Esophagus muscularis mucosa (tissue), 4 donors: ENCODE measurements at regions not wholly inside any gene's neighbourhood (a gene's known extent, or its start where the extent isn't known, plus 50 kb on each side); places are given as distances from the start of the nearest gene placed in this dataset.
"Not testable (repeated sequence)": the region's sequence is repeated elsewhere in the genome, so short reads cannot be mapped to it uniquely, and the experiment has no call there.

ENCODE experiments used
- DNase-seq: peaks from one replicate; pipeline ENCODE4 v3.0.0-alpha.2; 2017; ENCODE audit errors: extremely low spot score
- H3K27ac ChIP-seq, 4 donors: fragments of 200-600 bp; sonication (generic); replicated peaks in 1 of 4; 1 replicate in 3 of 4; 2 replicates in 1 of 4; pipeline ENCODE4 v1.5.1; 2016 to 2019; ENCODE audit warnings: mild to moderate bottlenecking in 1 of 4
- H3K27me3 ChIP-seq, 4 donors: fragments of 200-600 bp; sonication (generic); one replicate each; pipeline versions ENCODE4 v1.5.1 to v1.6.0; 2016 to 2019
- H3K36me3 ChIP-seq, 4 donors: fragments of 200-600 bp; sonication (generic); one replicate each; pipeline ENCODE4 v1.5.1; 2016 to 2019
- H3K4me1 ChIP-seq, 4 donors: fragments of 200-600 bp; sonication (generic); one replicate each; pipeline ENCODE4 v1.5.1; 2016 to 2019
- H3K4me3 ChIP-seq, 4 donors: fragments of 200-600 bp; sonication (generic); 1 replicate in 2 of 4; 2 replicates in 2 of 4; pipeline ENCODE4 v1.5.1; 2016 to 2019; ENCODE audit warnings: mild to moderate bottlenecking in 4 of 4, moderate library complexity in 1 of 4
- H3K9me3 ChIP-seq, 4 donors: fragments of 200-600 bp; sonication (generic); 1 replicate in 3 of 4; 2 replicates in 1 of 4; pipeline ENCODE4 v1.5.1; 2016 to 2019
- EP300 ChIP-seq: sonication (generic); formaldehyde crosslinking; IDR thresholded peaks from one replicate; pipeline ENCODE4 v1.6.1; 2017; ENCODE audit warnings: antibody characterized with exemption
- POLR2A ChIP-seq: fragments of 450-650 bp; IDR thresholded peaks from one replicate; pipeline ENCODE4 v1.6.1; 2017; ENCODE audit warnings: antibody characterized with exemption, moderate library complexity, mild to moderate bottlenecking, low read depth
- POLR2AphosphoS5 ChIP-seq, 2 donors: sonication (generic); formaldehyde crosslinking; IDR thresholded peaks; one replicate each; pipeline ENCODE4 v1.6.1; 2017; ENCODE audit warnings: antibody characterized with exemption in 2 of 2
- WGBS: methylation state at CpG from one replicate; pipeline ENCODE4 v1.1.5; 2018; 5-methylcytosine and 5-hydroxymethylcytosine counted together
- intact Hi-C: fragments of 100-400 bp; cut with DNase I; formaldehyde crosslinking; loops from one replicate; pipeline ENCODE4 v1.15.1; 2023
- TF ChIP-seq, protein P1 (sequence below), 3 experiments: fragments of 200-600 bp in 2 of 3; fragments of 450-650 bp in 1 of 3; sonication (generic) in 2 of 3; IDR thresholded peaks; one replicate each; pipeline ENCODE4 v1.5.1; 2017 to 2019; ENCODE audit warnings: antibody characterized with exemption in 3 of 3, mild to moderate bottlenecking in 2 of 3, moderate library complexity in 1 of 3

GRCh38 chr12:107515446-107515958 lies 170.1 kb upstream of the PWP1 start:
- WGBS: 34% methylated on average over 2 of the region's 2 CpGs
- H3K4me3 ChIP-seq: no peak overlapping the region
- intact Hi-C loops: no loop called here
- TF ChIP-seq POLR2AphosphoS5 (IDR thresholded peaks at IDR 0.05): peak in 1 of 2 donors; percentile 33
- TF ChIP-seq, protein P1, sequence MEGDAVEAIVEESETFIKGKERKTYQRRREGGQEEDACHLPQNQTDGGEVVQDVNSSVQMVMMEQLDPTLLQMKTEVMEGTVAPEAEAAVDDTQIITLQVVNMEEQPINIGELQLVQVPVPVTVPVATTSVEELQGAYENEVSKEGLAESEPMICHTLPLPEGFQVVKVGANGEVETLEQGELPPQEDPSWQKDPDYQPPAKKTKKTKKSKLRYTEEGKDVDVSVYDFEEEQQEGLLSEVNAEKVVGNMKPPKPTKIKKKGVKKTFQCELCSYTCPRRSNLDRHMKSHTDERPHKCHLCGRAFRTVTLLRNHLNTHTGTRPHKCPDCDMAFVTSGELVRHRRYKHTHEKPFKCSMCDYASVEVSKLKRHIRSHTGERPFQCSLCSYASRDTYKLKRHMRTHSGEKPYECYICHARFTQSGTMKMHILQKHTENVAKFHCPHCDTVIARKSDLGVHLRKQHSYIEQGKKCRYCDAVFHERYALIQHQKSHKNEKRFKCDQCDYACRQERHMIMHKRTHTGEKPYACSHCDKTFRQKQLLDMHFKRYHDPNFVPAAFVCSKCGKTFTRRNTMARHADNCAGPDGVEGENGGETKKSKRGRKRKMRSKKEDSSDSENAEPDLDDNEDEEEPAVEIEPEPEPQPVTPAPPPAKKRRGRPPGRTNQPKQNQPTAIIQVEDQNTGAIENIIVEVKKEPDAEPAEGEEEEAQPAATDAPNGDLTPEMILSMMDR (IDR thresholded peaks at IDR 0.05): no peak
- TF ChIP-seq EP300: no peak
- no peak for TF ChIP-seq POLR2A
- peaks cover 0 to 5% (median 0%) of the 10 kb centered on the region in 4 donors for H3K4me1 ChIP-seq
- peak overlapping the region; percentile 22 to 57 (median 52) for H3K27ac ChIP-seq
- H3K27me3 ChIP-seq: no peaks in the 10 kb centered on the region
- H3K36me3 ChIP-seq: no peaks in the 10 kb centered on the region
- DNase-seq: peak; percentile 92
- no peaks in the 10 kb centered on the region for H3K9me3 ChIP-seq

GRCh38 chr12:107517816-107518215 lies 167.8 kb upstream of the PWP1 start:
- intact Hi-C loops, H3K4me3 ChIP-seq, H3K27ac ChIP-seq, H3K36me3 ChIP-seq, H3K9me3 ChIP-seq, DNase-seq, H3K4me1 ChIP-seq, H3K27me3 ChIP-seq: not testable (repeated sequence)
- whole genome bisulfite sequencing: 92% methylated on average over 3 of the region's 4 CpGs

DNA sequence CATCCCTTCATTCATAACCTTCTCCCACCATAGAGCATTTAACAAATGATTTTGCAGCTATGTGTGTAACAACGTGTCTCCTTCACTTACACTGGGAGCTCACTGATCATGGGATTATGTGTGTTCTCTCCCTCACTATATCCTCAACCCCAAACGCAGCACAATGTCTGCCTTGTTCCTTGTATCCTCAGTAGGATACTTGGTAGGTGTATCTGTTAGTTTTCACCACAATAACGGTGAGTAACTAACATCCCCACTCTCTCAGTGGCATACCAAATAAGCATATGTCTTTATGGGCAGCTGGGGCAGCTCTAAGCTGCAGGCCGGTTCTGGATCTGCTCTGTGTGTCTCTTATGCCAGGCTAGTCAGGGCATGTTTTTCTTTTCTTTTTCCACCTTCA lies 166.7 kb upstream of the PWP1 start:
- peaks cover 0 to 5% (median 0%) of the 10 kb centered on the region in 4 donors for H3K4me1 ChIP-seq
- TF ChIP-seq, protein P1 (IDR thresholded peaks at IDR 0.05): no peak
- TF ChIP-seq POLR2A: no peak
- no peak for TF ChIP-seq POLR2AphosphoS5 (IDR thresholded peaks at IDR 0.05)
- no peak for TF ChIP-seq EP300
- no peak overlapping the region for H3K27ac ChIP-seq
- 82% methylated on average over 4 of the region's 4 CpGs for WGBS
- H3K4me3 ChIP-seq: no peak overlapping the region
- H3K9me3 ChIP-seq: peaks cover 0 to 9% (median 0%) of the 10 kb centered on the region in 4 donors
- intact Hi-C loops: no loop called here
- H3K27me3 ChIP-seq: no peaks in the 10 kb centered on the region
- DNase-seq: peak; percentile 60
- H3K36me3 ChIP-seq: no peaks in the 10 kb centered on the region

DNA sequence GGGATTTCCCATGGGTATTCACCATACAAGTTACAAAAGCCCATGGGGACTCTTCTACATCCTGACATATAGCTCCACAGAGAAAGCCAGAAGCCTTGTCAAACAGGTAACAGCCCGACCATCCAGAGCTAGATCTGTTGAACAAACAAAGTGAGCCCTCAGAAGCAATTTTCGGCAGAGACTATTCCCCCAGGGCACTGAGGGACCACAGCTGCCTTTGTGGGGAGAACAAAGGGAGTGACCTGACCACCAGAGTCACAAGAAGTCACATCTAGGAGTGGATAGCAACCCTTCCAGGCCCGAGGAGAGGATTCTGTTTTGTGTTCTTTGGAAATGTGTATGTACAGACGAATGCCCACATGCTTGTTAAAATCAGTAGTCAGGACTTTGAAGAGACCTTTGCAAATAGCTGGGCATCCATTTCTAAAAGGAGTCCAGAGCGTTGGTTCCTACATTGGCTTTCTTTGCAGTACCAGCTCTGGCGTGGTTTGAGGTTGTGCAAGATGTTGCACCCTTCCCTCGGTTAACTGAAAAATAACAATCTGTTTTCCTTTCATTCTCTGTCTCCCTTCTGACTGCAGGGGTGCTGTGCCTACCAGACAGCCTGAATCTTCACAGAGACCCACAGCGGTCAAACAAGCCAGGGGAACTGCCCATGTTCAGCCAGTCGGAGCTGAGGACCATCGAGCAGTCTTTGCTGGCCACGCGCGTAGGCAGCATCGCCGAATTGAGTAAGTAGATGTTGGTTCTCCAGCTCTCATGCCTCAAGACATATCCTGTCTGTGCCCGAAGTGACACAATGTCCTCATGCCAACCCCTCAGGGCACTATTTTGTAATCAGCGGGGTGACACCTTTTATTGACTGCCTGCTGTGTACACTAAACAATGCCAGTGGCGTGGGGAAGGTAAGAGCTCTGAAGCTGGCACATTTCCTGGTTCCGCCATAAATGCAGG lies 165.4 kb upstream of the PWP1 start:
- H3K36me3 ChIP-seq: no peaks in the 10 kb centered on the region
- 86% methylated on average over 16 of the region's 19 CpGs for WGBS
- DNase-seq: peak; percentile 62
- no peak overlapping the region for H3K27ac ChIP-seq
- intact Hi-C loops: no loop called here
- H3K4me3 ChIP-seq: no peak overlapping the region
- peaks cover 0 to 5% (median 0%) of the 10 kb centered on the region in 4 donors for H3K4me1 ChIP-seq
- TF ChIP-seq, protein P1 (IDR thresholded peaks at IDR 0.05): no peak
- H3K9me3 ChIP-seq: peaks cover 0 to 9% (median 0%) of the 10 kb centered on the region in 4 donors
- no peaks in the 10 kb centered on the region for H3K27me3 ChIP-seq

GRCh38 chr12:107521826-107522355 lies 163.7 kb upstream of the PWP1 start:
- peaks cover 0 to 9% (median 0%) of the 10 kb centered on the region in 4 donors for H3K9me3 ChIP-seq
- 96% methylated on average over 3 of the region's 3 CpGs for WGBS
- peak; percentile 78 for DNase-seq
- TF ChIP-seq POLR2A (no peak), POLR2AphosphoS5 (IDR thresholded peaks at IDR 0.05) (no peak), EP300 (no peak)
- TF ChIP-seq, protein P1 (IDR thresholded peaks at IDR 0.05): no peak
- H3K27ac ChIP-seq: no peak overlapping the region
- no peaks in the 10 kb centered on the region for H3K27me3 ChIP-seq
- no peaks in the 10 kb centered on the region for H3K4me1 ChIP-seq
- intact Hi-C loops: no loop called here
- no peaks in the 10 kb centered on the region for H3K36me3 ChIP-seq
- H3K4me3 ChIP-seq: no peak overlapping the region
